WTC11 (cell line): ENCODE measurements at regions not wholly inside any gene's neighbourhood (a gene's known extent, or its start where the extent isn't known, plus 50 kb on each side); places are given as distances from the start of the nearest gene placed in this dataset.

Experiments used
- ATAC-seq: fragments of 200-7000 bp; cut with Tn5 transposase; 2 replicates; pipeline ENCODE4 v1.10.0; 2021; ENCODE audit warnings: mild to moderate bottlenecking, moderate library complexity
- CTCF ChIA-PET: fragments of 300-600 bp; sonication (Branson Sonifier 250); formaldehyde crosslinking; loops from one replicate; lab custom pipeline; 2021; ENCODE audit warnings: antibody characterized with exemption; lab: Charles Lee
- POLR2A ChIA-PET: fragments of 350-600 bp; sonication (Branson Sonifier 250); formaldehyde crosslinking; loops from one replicate; lab custom pipeline; 2021; ENCODE audit warnings: antibody characterized with exemption; lab: Charles Lee
- DNase-seq: peaks from one replicate; pipeline ENCODE4 v3.0.0; 2021; ENCODE audit warnings: low spot score
- H3K27ac Mint-ChIP-seq: 2 replicates; pipeline ENCODE4 v1.8.0; 2021; ENCODE audit warnings: mixed read lengths
- H3K27me3 Mint-ChIP-seq: 2 replicates; pipeline ENCODE4 v1.8.0; 2021; ENCODE audit warnings: low read depth, mild to moderate bottlenecking, moderate library complexity, mixed read lengths
- H3K36me3 Mint-ChIP-seq: 2 replicates; pipeline ENCODE4 v1.8.0; 2021; ENCODE audit warnings: mixed read lengths
- H3K4me1 Mint-ChIP-seq: 2 replicates; pipeline ENCODE4 v1.8.0; 2022; ENCODE audit warnings: mixed read lengths
- H3K4me3 Mint-ChIP-seq: 2 replicates; pipeline ENCODE4 v1.8.0; 2021; ENCODE audit warnings: mild to moderate bottlenecking, moderate library complexity, mixed read lengths
- H3K9me3 Mint-ChIP-seq: 2 replicates; pipeline ENCODE4 v1.8.0; 2021; ENCODE audit warnings: mixed read lengths
- ARID4B ChIP-seq: sonication (generic); formaldehyde crosslinking; IDR thresholded peaks from 2 replicates; pipeline ENCODE4 v1.8.0; 2023; ENCODE audit warnings: missing genetic modification reagents, mild to moderate bottlenecking, borderline replicate concordance
- ATF2 ChIP-seq: sonication (generic); formaldehyde crosslinking; IDR thresholded peaks from 2 replicates; pipeline ENCODE4 v1.8.1; 2022; ENCODE audit warnings: low read depth, missing genetic modification reagents, borderline replicate concordance
- CDX4 ChIP-seq: fragments of 250-450 bp; sonication (Bioruptor Pico); IDR thresholded peaks from 2 replicates; pipeline ENCODE4 v1.9.0; 2021; ENCODE audit warnings: moderate library complexity, mild to moderate bottlenecking, inconsistent platforms, borderline replicate concordance
- CTCF ChIP-seq: fragments of 200-600 bp; IDR thresholded peaks from 2 replicates; pipeline ENCODE4 v1.8.0; 2022; ENCODE audit warnings: antibody characterized with exemption
- E2F4 ChIP-seq: sonication (generic); formaldehyde crosslinking; IDR thresholded peaks from 2 replicates; pipeline ENCODE4 v1.8.1; 2022; ENCODE audit warnings: low read depth, mild to moderate bottlenecking, moderate library complexity, missing genetic modification reagents, borderline replicate concordance
- FOXJ3 ChIP-seq: sonication (generic); formaldehyde crosslinking; IDR thresholded peaks from 2 replicates; pipeline ENCODE4 v1.9.0; 2021; ENCODE audit warnings: missing genetic modification reagents, mild to moderate bottlenecking, borderline replicate concordance
- FOXK1 ChIP-seq: sonication (generic); formaldehyde crosslinking; IDR thresholded peaks from 2 replicates; pipeline ENCODE4 v1.8.0; 2022; ENCODE audit warnings: mild to moderate bottlenecking, moderate library complexity, missing genetic modification reagents
- GABPB1 ChIP-seq: sonication (generic); formaldehyde crosslinking; IDR thresholded peaks from 2 replicates; pipeline ENCODE4 v1.8.1; 2023; ENCODE audit warnings: mild to moderate bottlenecking, missing genetic modification reagents
- HMGA2 ChIP-seq: fragments of 250-450 bp; sonication (Bioruptor Pico); IDR thresholded peaks from 2 replicates; pipeline ENCODE4 v1.4.0; 2021; ENCODE audit warnings: mild to moderate bottlenecking, moderate library complexity
- MLX ChIP-seq: sonication (generic); formaldehyde crosslinking; IDR thresholded peaks from 2 replicates; pipeline ENCODE4 v1.8.1; 2023; ENCODE audit warnings: mild to moderate bottlenecking, missing genetic modification reagents, moderate library complexity
- NR3C1 ChIP-seq: sonication (generic); formaldehyde crosslinking; conservative IDR thresholded peaks from 2 replicates; pipeline ENCODE4 v1.8.1; 2023; ENCODE audit warnings: low read depth, mild to moderate bottlenecking, missing genetic modification reagents
- PRDM15 ChIP-seq: sonication (generic); formaldehyde crosslinking; IDR thresholded peaks from 2 replicates; pipeline ENCODE4 v1.8.0; 2022; ENCODE audit warnings: missing genetic modification reagents
- SMAD3 ChIP-seq: sonication (generic); formaldehyde crosslinking; IDR thresholded peaks from 2 replicates; pipeline ENCODE4 v1.8.0; 2022; ENCODE audit warnings: missing genetic modification reagents, mild to moderate bottlenecking, borderline replicate concordance
- TCF7 ChIP-seq: sonication (generic); formaldehyde crosslinking; IDR thresholded peaks from 2 replicates; pipeline ENCODE4 v1.8.0; 2022; ENCODE audit warnings: mild to moderate bottlenecking, low read depth, missing genetic modification reagents, moderate library complexity
- ZNF121 ChIP-seq: sonication (generic); formaldehyde crosslinking; IDR thresholded peaks from 2 replicates; pipeline ENCODE4 v1.8.0; 2023; ENCODE audit warnings: missing genetic modification reagents
- ZNF232 ChIP-seq: sonication (generic); formaldehyde crosslinking; IDR thresholded peaks from 2 replicates; pipeline ENCODE4 v1.8.0; 2022; ENCODE audit warnings: mild to moderate bottlenecking, missing genetic modification reagents
- ZNF263 ChIP-seq: sonication (generic); formaldehyde crosslinking; IDR thresholded peaks from 2 replicates; pipeline ENCODE4 v1.8.1; 2022; ENCODE audit warnings: low read depth, mild to moderate bottlenecking, moderate library complexity, missing genetic modification reagents
- ZNF317 ChIP-seq: sonication (generic); formaldehyde crosslinking; IDR thresholded peaks from 2 replicates; pipeline ENCODE4 v1.8.1; 2023; ENCODE audit warnings: low read depth, mild to moderate bottlenecking, moderate library complexity, missing genetic modification reagents, borderline replicate concordance
- ZNF512 ChIP-seq: sonication (generic); formaldehyde crosslinking; IDR thresholded peaks from 2 replicates; pipeline ENCODE4 v1.8.1; 2022; ENCODE audit warnings: missing genetic modification reagents, borderline replicate concordance

- no peak for TF ChIP-seq CTCF
- TF ChIP-seq NR3C1 (CRISPR knock-in tag), result no peak
- TF ChIP-seq SMAD3 (CRISPR knock-in tag), result no peak
These were observed 134.9 kb upstream of the DSEL start (continued) for GRCh38 chr18:67651438-67651837.

- Mint-ChIP-seq H3K9me3 (peaks cover 5% of the 10 kb centered on the region), H3K27ac (peak overlapping the region; percentile 69), H3K27me3 (no peaks in the 10 kb centered on the region), H3K4me1 (peaks cover 11% of the 10 kb centered on the region), H3K4me3 (no peak overlapping the region), H3K36me3 (peaks cover 5% of the 10 kb centered on the region)
- ATAC-seq, result no peak
- ChIA-PET CTCF (no interaction called here), POLR2A (no interaction called here)
- no peak for DNase-seq
- TF ChIP-seq ZNF121 (no peak), ZNF317 (CRISPR knock-in tag) (no peak), HMGA2 (CRISPR knock-in tag) (no peak), ARID4B (CRISPR knock-in tag) (no peak), FOXJ3 (CRISPR knock-in tag) (no peak), GABPB1 (CRISPR knock-in tag) (no peak), TCF7 (CRISPR knock-in tag) (no peak), ZNF263 (CRISPR knock-in tag) (no peak), ZNF232 (CRISPR knock-in tag) (no peak), CDX4 (CRISPR knock-in tag) (no peak), MLX (CRISPR knock-in tag) (no peak), PRDM15 (CRISPR knock-in tag) (no peak), FOXK1 (CRISPR knock-in tag) (no peak), E2F4 (CRISPR knock-in tag) (no peak), ZNF512 (no peak), ATF2 (no peak)
These were observed 134.3 kb upstream of the DSEL start for GRCh38 chr18:67650686-67651385.
